ENCODE measurements at regions not wholly inside any gene's neighbourhood (a gene's known extent, or its start where the extent isn't known, plus 50 kb on each side); places are given as distances from the start of the nearest gene placed in this dataset.
A peak's percentile ranks its signal among the peaks of the same experiment; 100 is the strongest.

DNA sequence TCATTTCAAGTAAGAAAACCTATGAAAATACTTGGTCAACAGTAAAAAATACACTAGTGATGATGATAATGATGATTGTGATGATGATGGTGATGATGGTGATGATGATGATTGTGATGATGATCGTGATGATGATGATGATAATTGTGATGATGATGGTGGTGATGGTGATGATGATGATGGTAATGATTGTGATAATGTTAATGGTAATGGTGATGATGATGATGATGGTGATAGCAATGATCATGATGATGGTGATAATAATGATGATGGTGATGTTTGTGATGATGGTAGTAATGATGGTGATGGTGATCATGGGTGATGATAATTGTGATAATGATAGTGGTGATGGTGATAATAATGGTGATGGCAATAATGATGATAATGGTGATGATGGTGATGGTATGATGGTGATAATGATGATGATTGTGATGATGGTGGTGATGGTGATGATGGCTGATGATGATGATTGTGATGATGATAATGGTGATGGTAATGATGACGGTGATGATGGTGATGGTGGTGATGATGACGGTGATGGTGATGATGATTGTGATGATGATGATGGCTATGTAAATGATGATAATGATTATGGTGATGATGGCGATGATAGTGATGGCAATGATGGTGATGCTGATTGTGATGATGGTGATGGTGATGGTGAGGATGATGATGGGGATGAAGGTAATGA lies 62.1 kb downstream of the VCX3A start:
- no peak for DNase-seq (ENCODE audit: low read depth)

DNA sequence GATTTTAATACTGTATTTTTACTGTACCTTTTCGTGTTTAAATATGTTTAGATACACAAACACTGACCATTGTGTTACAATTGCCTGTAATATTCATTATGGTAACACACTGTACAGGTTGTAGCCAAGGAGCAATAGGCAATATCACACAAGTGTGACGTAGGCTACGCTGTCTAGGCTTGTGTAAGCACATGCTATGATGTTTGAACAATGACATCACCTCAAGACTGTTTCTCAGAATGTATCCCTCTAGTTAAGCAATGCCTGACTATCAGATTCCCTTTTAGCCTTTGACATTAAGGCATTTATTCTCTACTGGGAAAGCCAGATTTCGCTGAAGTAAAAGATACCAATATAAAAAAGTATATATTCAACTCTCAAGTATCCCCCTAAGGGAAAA lies 66.2 kb downstream of the VCX3A start:
- no peak for DNase-seq (ENCODE audit: low read depth)

DNA sequence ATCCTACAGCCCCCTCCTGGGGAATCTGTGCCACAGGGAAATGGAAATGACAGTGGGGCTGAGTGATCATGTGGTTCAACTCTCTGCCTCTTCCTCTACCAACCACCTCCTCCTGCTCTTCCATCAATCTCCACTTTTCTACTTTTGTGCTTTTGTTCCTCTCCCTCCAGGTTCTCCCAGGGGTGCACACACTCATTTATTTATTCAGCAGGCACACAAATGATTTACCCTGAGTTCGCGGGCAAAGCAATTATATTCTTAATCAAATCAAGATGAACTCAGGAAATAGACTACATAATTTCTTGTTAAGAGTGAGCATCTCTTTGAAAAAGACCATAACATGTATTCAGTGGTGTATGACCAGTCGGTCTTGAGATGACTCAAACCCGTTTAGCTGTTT lies 69.2 kb downstream of the VCX3A start:
- DNase-seq (ENCODE audit: low read depth), result no peak

DNA sequence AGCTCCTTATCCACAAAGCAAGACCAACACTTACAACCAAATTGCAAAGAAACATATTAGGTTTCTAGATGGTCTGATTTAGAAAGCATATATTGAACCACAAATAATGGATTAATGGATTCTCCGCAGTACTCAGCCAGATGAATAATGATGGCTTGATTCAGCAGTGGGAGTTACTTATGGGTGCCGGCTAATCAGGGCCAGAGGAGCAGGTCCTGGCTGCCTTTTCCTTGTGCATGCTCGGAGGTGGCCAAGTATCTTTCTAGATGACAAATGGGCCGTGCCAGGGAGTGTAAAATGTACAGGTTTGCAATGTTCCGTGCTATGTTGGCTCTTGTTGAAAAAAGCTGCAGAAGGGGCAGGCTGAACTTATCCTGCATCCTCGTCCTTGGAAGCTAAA lies 70.2 kb downstream of the VCX3A start:
- no peak for DNase-seq (ENCODE audit: low read depth)

DNA sequence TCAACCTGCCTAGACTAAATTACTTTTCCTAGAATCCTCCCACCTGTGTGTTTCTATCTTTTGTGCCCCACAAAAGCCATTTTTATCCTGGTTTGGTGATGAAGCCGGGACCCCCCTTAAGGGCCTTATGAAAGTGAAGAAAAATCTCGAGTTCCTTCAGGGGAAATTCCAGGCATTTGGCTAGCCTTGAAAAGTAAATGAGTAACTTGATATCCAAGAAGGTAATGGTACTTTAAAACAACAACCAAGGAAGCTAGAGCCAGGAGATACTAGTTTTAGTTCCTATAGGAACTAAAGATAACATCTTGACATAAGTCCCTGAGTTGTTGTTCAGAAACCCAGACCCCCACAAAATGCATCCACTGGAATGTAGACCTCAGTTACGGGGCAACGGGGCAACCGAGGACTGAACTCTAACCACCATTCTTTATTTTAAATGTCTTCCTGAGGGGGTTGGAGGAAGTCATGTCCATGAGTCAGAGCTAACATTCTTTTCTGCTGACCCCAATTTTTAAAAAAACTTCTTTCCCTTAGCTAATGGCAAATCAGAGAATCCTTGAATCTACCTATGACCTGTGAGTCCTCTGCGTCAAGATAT lies 73.9 kb downstream of the VCX3A start:
- no peak for DNase-seq (ENCODE audit: low read depth)

DNA sequence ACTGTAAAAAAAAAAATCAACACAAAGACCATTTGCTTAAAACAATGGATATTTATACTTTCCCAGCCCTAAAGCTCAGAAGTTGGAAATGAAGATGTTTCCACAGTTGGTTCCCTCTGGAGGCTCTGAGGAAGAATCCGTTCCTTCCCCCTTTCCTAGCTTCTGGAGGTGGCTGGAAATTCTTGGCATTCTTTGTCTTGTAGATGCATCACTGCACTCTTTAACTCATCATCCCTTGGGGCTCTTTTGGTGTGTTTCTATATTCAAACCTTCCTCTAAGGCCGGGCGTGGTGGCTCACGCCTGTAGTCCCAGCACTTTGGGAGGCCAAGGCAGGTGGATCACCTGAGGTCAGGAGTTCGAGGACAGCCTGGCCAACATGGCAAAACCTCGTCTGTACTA lies 78.7 kb downstream of the VCX3A start:
- DNase-seq (ENCODE audit: low read depth), result no peak

DNA sequence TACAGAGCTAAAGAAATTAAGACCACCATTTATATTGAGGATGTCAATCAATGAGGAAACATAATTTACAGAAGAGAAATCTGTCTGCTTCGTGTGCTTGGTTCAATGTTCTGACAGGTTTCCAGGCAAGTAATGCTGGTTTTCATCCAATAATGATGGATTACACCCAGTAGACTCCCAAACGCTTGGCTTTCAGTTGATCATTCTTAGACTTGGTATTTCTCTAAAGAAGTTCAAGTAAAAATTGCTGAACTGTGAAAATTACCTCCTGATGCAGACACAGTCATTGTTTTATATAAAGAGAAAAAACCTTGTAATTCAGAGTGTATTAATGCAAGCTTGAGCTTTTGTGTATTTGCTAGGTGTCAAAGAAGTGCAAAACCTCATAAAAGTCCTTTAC lies 85.0 kb downstream of the VCX3A start:
- no peak for DNase-seq (ENCODE audit: low read depth)

DNA sequence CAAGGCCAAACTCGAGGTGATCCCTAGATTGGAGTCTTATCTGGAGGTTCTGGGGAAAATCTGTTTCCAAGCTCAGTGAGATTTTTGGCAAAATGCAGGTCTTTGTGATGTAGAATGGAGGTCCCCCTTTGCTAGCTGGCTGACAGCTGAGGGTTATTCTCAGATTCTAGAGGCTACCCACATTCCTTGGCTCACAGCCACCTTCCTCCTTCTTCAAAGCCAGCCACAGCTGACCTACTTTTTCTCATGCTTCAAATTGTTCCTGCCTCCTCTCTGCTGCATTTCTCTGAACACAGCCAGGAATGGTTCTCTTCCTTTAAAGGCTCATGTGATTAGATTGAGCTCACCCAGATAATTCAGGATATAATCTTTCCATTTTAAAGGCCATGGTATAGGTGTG lies 86.9 kb downstream of the VCX3A start:
- DNase-seq (ENCODE audit: low read depth), result peak; percentile 7

DNA sequence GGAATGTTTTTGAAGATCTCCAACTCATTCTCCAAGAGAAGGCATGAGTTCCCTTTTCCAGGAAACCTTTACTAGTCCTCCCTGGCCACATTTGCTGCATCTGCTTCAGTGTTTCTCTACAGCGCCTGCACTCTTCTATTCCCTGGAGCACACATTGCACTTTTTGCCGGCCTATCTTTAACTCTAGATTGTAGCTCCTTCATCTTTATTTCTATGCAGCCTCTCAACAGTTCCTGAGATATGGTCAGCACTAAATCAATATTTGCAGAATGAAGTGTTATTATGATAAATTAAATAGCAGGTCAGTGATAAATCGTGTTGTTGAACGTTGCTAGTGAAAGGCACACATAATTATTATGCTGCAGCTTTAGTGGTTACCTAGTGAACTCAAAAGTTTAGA lies 88.3 kb downstream of the VCX3A start:
- no peak for DNase-seq (ENCODE audit: low read depth)

DNA sequence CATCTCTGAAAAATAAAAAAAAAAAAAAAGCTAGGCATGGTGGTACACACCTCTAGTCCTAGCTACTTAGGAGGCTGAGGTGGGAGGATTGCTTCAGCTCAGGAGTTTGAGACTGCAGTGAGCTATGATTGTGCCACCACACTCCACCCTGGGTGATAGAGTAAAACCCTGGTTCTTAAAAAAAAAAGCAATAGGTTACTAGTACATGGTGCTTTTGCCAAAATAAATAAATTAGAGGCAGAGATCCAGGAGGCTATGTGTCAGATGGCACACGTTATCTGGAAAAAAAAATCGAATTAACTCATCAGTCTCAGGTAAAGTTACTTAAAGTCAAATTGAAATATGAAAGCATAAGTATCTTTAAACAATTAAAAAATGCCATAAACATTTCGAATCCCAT lies 94.3 kb downstream of the VCX3A start:
- no peak for DNase-seq (ENCODE audit: low read depth)

DNA sequence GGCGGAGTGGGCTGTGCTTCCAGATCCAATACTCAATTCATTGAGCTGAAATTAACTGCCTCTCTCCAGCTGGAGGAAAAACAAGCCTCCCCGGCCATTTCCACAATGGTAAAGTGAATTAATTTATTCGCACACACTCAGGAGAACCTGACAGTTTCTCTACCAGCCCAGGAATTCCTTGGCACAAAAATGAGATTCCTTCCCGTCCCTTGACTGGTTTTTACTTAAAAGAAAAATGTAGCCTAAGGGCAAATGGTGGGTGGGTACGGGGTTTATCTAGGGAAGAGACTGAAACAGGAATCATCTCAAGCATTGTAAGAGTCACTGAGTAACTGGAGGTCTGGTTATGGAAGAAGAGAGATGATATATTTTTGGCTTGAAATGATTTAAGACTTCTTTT lies 102.7 kb downstream of the VCX3A start:
- no peak for DNase-seq (ENCODE audit: low read depth)

DNA sequence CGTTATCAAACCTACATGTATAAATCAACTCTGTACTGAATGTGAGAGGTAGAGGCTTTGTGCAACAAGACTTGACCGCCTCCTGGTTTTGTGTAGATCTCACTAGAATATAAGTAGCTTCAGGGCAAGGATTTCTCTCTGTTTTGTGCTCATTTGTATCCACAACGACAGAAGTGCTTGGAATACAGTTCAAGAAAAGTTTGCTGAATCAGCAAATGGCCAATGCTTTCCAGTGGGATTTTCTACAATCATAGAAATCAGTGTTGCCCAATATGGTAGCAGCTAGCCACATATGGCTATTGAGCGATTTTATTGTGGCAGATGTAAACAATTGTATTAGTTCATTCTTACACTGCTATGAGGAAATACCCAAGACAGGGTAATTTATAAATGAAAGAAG lies 127.4 kb downstream of the VCX3A start:
- no peak for DNase-seq (ENCODE audit: low read depth)

DNA sequence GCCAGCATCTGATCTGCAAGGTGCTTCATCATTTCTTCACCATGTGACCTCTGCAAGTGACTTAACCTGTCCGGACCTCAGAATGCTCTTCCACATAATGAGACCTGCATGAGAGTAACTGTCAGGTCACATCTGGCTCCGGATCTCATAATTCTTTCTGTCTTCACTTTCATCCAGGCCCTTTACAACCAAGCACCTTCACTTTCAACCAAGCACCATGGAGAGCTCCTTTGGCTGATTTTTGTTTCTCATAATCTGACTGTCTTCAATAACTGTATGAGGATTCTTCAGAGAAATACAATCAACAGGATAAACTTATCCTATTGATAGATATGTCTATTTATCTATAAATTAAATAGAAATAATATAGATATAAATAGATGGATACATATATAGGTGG lies 148.1 kb downstream of the VCX3A start:
- no peak for DNase-seq (ENCODE audit: low read depth)

DNA sequence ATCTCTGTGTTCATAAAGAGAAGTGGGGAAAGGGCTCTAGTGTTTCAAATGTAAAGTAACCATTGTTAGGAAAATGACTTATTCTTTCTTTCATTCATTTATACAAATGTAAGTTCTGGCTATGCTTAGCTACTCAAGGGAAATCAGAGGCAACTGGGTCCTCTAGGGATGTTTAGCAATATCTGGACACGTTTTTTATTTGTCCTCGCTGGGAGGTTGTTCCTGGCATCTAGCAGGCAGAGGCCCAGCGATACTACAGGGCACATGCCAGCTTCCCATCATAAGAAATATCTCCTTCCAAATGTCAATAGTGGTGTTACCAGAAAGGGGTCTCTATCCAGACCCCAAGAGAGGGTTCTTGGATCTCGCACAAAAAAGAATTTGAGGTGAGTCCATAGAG lies 150.0 kb downstream of the VCX3A start:
- DNase-seq (ENCODE audit: low read depth), result no peak

DNA sequence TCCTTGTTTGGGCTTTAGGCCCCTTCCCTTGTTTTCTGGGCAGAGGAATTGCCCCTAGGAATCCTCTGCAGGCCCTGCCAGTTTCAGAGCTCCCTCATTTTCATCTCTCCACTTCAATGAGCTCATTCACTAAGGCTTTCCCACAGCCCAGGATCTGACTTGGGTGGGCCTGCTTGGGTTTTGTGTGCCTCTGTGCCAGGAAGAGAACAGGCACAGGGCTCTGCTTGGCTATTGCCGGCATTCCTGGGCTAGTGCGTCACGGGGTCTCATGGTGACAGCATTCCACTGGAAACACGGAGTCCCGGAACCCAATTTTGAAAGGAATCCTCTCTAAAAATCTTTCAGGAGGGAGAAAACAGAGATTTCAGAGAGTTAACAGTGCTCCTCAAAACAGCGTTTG lies 150.5 kb downstream of the VCX3A start:
- no peak for DNase-seq (ENCODE audit: low read depth)

DNA sequence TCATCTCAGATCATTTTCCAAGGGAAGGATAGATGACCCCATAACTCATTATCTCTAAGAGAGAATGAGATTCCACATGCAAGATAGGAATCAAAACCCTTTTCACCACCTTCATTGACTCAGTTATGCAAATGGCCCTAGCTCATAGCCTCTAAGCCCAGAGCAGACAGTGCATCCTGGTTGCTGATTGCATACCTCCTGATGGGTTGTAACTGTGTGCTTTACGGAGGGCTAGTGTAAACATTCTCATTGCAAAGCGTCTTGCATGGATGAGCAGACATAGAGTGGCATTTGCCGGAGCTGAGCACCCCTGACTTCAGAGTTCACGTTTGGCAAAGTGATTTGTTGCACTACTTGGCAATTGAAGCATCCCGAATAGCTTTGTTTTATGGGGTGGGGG lies 151.0 kb downstream of the VCX3A start:
- DNase-seq (ENCODE audit: low read depth), result no peak

DNA sequence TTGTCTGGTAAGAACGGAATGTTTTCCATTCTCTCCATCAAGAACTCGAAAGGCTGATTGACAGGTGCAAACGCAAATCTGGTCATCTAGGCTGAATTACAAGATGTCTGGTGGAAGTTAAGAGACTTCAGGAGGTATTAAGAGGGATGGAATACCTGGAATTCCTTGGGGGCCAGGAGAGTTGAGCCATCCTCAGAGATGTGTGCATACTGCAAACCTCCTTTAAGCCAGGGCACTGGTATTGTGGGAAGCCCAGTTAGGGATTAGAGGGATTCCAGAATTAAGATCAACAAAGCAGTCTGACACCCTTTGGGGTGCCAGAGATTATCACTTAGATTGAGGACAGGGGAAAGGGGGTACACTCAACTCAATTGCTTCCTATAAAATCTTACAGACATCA lies 151.4 kb downstream of the VCX3A start:
- DNase-seq (ENCODE audit: low read depth), result no peak

DNA sequence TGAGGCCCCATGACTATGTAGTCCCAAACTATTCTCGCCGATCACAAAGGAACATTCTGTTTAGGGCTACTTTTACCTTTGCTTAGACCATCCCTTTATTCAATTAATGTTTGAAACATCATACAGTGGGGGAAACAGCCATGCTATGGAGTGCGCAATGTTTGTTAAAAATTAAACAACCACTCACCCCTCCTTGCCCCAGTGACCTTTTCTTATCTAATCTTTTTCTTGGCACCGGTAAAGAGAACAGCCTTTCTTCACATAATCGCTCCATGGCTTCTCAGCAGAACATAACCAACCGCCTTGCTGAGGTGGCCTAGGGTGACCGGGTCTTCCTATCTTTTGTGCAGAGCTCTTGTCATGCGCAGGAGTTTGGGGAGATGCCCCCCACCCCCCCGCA lies 152.6 kb downstream of the VCX3A start:
- no peak for DNase-seq (ENCODE audit: low read depth)

DNA sequence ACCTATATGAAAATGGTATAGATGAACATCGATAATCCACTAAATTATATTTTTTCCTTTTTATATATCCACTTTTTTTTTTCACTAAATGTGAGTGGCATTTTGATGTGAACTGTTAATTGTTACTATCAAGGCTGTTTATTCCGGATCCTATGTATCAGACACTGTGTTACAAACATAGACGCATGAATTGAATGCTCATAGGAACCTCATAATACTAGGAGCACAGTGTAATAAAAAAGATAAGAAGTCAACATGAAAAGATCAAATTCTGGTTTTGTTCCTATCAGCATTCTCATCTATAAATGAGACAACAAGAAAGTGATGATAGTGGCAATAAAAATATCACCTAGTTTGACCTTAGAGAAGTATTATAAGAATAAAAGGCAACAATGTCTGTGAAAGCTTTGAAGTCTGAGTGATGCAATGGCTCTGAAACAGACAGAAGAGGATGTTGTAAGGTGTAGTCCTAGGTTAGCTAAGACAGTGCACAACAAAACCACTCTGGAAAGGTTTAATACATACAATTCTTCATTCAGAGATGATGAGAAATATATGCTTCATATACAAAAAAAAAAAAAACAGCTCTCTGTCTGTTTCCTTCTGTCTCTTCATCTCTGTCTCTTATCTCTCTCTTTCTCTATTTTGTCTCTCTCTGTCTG lies 148.6 kb upstream of the NLGN4X start:
- no peak for DNase-seq (ENCODE audit: low read depth)

DNA sequence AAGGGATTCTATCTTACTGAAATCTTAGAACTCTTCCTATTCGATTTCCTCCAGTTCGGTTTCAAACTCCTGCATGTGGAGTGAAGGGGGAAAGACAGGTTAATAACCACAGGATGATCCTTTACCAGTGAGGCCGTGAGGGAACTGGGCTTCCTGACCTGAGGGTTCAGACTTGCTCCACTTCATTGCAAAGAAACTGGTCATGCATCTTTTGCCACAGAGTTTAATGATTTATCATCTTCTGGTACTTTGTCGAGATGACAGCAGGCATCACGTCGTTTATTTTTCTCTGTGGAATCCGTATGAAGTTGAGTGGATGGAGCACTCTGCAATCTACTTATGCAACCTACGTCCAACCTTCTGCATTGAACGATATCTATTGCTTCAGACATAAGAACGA lies 145.9 kb upstream of the NLGN4X start:
- no peak for DNase-seq (ENCODE audit: low read depth)

DNA sequence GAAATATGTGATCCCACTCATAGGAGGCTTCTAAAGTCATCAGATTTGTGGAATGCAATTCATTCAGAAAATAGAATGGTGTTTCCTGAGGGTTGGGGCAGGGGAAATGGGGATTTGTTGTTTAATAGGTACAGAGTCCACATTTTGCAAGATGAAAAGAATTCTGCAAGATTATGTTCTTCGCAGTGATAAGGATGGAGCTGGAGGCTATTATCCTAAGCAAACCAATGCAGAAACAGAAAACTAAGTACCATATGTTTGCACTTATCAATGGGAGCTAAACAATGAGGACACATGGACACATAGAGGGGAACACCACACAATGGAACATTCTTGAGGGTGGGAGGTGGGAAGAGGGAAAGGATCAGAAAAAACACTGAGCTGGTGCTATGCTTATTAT lies 144.3 kb upstream of the NLGN4X start:
- no peak for DNase-seq (ENCODE audit: low read depth)

DNA sequence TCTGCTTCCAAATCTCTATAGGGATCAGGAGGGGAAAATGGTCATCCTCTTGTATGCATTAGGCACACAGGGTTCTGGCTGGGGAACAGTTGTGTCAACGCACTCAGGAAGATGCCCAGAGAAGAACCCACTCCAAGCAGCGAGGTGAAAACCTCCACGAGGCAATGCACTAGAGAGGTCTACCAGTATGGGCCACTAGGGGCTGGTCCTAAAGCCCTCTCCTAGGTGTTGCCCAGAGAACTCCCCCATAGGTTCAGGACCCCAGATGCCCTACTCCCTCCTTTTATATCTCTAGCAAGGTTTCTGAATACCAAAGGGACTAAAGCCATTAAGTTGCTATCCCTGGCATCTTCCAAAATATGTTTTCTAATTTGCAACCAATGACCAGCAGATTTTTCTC lies 142.7 kb upstream of the NLGN4X start:
- DNase-seq (ENCODE audit: low read depth), result no peak

DNA sequence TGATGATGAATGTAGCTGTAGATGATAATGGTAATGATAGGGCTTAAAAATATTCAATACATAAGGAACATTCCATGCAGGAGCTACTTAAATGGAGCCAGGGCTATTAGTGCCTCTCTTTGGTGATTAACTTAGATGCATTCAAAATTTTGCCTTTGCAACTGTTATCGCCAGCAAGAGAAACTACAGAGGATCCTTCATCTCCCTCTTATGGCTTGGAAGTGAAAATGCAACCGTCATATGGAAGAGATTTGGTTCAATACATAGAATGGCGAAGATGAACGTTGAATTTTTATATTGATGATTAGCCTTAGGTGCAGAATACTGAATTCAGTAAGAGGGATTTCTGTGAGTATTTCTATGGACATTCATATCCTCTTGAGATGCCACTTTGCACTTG lies 134.5 kb upstream of the NLGN4X start:
- no peak for DNase-seq (ENCODE audit: low read depth)

Measured in myocyte (in vitro differentiated cells).